RWPE1 (cell line): ENCODE measurements at regions not wholly inside any gene's neighbourhood (a gene's known extent, or its start where the extent isn't known, plus 50 kb on each side); places are given as distances from the start of the nearest gene placed in this dataset.
"Not testable (repeated sequence)": the region's sequence is repeated elsewhere in the genome, so short reads cannot be mapped to it uniquely, and the experiment has no call there.

Source experiments
- CTCF ChIA-PET: fragments of 350-600 bp; sonication (Branson Sonifier 250); formaldehyde crosslinking; extraction: SDS; loops from one replicate; lab custom pipeline; 2021; lab: Yijun Ruan, JAX
- POLR2A ChIA-PET: fragments of 400-600 bp; formaldehyde crosslinking; extraction: SDS; loops from one replicate; lab custom pipeline; 2020; ENCODE audit warnings: antibody characterized with exemption; ENCODE audit not compliant: low non-redundant PET; lab: Yijun Ruan, JAX
- DNase-seq: peaks from one replicate; pipeline ENCODE4 v3.0.0; 2012; ENCODE audit warnings: low spot score
- H3K27ac ChIP-seq: fragments of 450-650 bp; 2 replicates; pipeline ENCODE4 v1.5.1; 2017
- CTCF ChIP-seq: fragments of 450-650 bp; conservative IDR thresholded peaks from 2 replicates; pipeline ENCODE4 v1.5.1; 2017; ENCODE audit warnings: low read depth, mild to moderate bottlenecking

GRCh38 chr21:35796844-35797243 is 263.5 kb downstream of the SETD4 start:
- no peak overlapping the region for H3K27ac ChIP-seq
- TF ChIP-seq CTCF: no peak
- POLR2A ChIA-PET: no interaction called here
- CTCF ChIA-PET: no interaction called here
- DNase-seq: no peak

DNA sequence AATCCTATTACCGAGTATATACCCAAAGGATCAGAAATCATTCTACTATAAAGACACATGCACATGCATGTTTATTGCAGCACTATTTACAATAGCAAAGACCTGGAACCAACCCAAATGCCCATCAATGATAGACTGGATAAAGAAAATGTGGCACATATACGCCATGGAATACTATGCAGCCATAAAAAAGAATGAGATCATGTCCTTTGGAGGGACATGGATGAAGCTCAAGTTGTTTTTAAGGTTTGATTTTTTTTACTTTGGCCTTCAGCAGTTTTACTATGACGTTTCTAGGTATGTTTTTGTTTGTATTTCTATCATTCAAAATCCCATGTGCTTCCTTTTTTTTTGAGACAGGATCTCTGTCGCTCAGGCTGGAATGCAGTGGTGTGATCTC is 265.8 kb downstream of the SETD4 start:
- POLR2A ChIA-PET, H3K27ac ChIP-seq, CTCF ChIA-PET, DNase-seq: not testable (repeated sequence)

GRCh38 chr21:35792569-35793305 is 267.6 kb downstream of the SETD4 start:
- ChIA-PET POLR2A (no interaction called here), CTCF (no interaction called here)
- DNase-seq: no peak
- no peak overlapping the region for H3K27ac ChIP-seq
- TF ChIP-seq CTCF: no peak

GRCh38 chr21:35791541-35792325 is 268.6 kb downstream of the SETD4 start:
- POLR2A ChIA-PET: no interaction called here
- no peak for DNase-seq
- TF ChIP-seq CTCF: no peak
- CTCF ChIA-PET: interaction anchor here (0.6 kb wide), 1 partner anchor 237 kb away, joined by 3 read pairs; no protein-coding TSS in a partner anchor
- no peak overlapping the region for H3K27ac ChIP-seq

DNA sequence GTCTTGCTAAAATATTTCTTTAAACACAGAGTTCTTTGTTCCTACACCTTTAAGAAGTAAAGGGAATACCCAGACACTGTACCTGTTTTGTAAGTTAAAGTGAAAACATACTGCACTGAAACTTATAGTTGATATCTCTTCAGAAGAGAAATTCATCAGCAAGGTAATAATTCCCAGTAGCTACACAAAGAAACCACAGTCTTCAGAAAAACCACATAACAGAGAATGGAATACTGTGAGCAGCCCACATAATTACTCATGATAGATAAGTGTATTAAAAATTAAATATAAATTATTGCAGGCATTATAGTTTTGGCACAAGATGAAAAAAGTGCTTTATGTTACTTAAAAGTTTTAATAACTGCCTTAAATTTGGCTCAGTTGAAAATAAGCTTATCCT is 276.6 kb downstream of the SETD4 start:
- ChIA-PET CTCF (no interaction called here), POLR2A (no interaction called here)
- no peak for DNase-seq
- H3K27ac ChIP-seq: no peak overlapping the region
- TF ChIP-seq CTCF: no peak

GRCh38 chr21:35782667-35783066 is 277.7 kb downstream of the SETD4 start:
- ChIA-PET CTCF (no interaction called here), POLR2A (no interaction called here)
- DNase-seq: no peak
- H3K27ac ChIP-seq: no peak overlapping the region
- no peak for TF ChIP-seq CTCF

DNA sequence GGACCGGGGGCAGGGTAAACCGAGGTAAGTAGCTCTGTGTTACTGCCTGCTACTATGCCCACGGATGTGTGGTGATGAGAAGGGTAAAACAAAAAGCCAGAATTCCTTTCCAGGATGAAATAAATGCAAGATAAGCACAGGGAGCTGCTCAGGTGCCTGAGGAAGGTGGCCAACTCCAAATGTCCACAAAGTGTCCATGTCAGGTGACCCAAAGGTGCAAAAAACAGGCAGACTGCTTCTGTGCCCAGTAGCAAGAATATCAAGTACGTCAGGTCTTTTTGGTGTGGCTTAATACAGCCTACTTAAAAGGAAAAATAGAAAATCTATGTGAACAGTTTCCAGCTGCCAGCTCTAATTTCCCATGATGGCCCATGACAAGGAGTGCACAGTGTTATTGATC is 279.3 kb downstream of the SETD4 start:
- DNase-seq: no peak
- no peak overlapping the region for H3K27ac ChIP-seq
- ChIA-PET POLR2A (no interaction called here), CTCF (no interaction called here)
- TF ChIP-seq CTCF: no peak
